K562 (cell line): ENCODE measurements at regions not wholly inside any gene's neighbourhood (a gene's known extent, or its start where the extent isn't known, plus 50 kb on each side); places are given as distances from the start of the nearest gene placed in this dataset.

Experiments
- ATAC-seq: fragments of 200-7000 bp; cut with Tn5 transposase; 3 replicates; pipeline ENCODE4 v1.9.1; 2020; ENCODE audit warnings: moderate library complexity
- BruUV-seq: library from RNA; stranded (reverse); fragments of 400-500 nt; replicated peaks from 2 replicates; lab custom pipeline; 2021; lab: Mats Ljungman, UMichigan
- CTCF ChIA-PET: fragments of 300-600 bp; formaldehyde crosslinking; extraction: SDS; loops from one replicate; lab custom pipeline; 2021; ENCODE audit warnings: low intra/inter-chr PET ratio; lab: Yijun Ruan, JAX
- POLR2A ChIA-PET: fragments of 300-600, 350-650 bp; sonication (Branson Sonifier 250); formaldehyde crosslinking; extraction: SDS; loops from one replicate; lab custom pipeline; 2021; ENCODE audit warnings: antibody characterized with exemption, inconsistent platforms; lab: Yijun Ruan, JAX
- DNase-seq, 4 experiments: peaks; one replicate each; pipeline versions ENCODE4 v3.0.0 to v3.0.0-alpha.2; 2011 to 2018; ENCODE audit warnings: low spot score in 3 of 4, mixed read lengths in 3 of 4; ENCODE audit errors: extremely low read depth in 1 of 4
- FAIRE-seq: peaks from 2 replicates; lab custom pipeline; 2011; peaks lifted over from hg19 to GRCh38; lab: Jason Lieb, UNC
- H2AFZ ChIP-seq: 2 replicates; pipeline ENCODE4 v1.6.0; 2011; ENCODE audit warnings: low read depth, low read length, control low read depth, inconsistent platforms
- H3K27ac ChIP-seq: fragments of 200-600 bp; 3 replicates; pipeline ENCODE4 v1.8.0; 2011; ENCODE audit warnings: low read depth, mild to moderate bottlenecking, control low read depth, inconsistent platforms, low read length, moderate library complexity, mixed read lengths; ENCODE audit errors: extremely low read depth
- H3K27me3 ChIP-seq, 2 experiments: fragments of 300-600 bp in 1 of 2; 2 replicates in 1 of 2; 3 replicates in 1 of 2; pipeline versions ENCODE4 v1.6.0 to v1.8.0; 2011; ENCODE audit warnings: inconsistent platforms in 2 of 2, low read length in 2 of 2, mild to moderate bottlenecking in 1 of 2, mixed read lengths in 1 of 2, moderate library complexity in 1 of 2; ENCODE audit not compliant: control insufficient read depth in 2 of 2, insufficient read depth in 2 of 2
- H3K36me3 ChIP-seq: fragments of 300-600 bp; 3 replicates; pipeline ENCODE4 v1.8.0; 2011; ENCODE audit warnings: mild to moderate bottlenecking, low read length, inconsistent platforms; ENCODE audit not compliant: control insufficient read depth, insufficient read depth
- H3K4me1 ChIP-seq, 2 experiments: fragments of 200-600 bp in 1 of 2; replicated peaks in 1 of 2; 2 replicates in 1 of 2; 3 replicates in 1 of 2; pipeline versions ENCODE4 v1.5.1 to v1.8.0; 2011; ENCODE audit warnings: inconsistent platforms in 2 of 2, low read length in 2 of 2, mild to moderate bottlenecking in 1 of 2, mixed read lengths in 1 of 2, moderate library complexity in 1 of 2; ENCODE audit not compliant: control insufficient read depth in 2 of 2, insufficient read depth in 2 of 2
- H3K4me2 ChIP-seq: 2 replicates; pipeline ENCODE4 v1.6.1; 2011; ENCODE audit warnings: low read length, control low read depth, inconsistent platforms, mixed read lengths; ENCODE audit not compliant: insufficient read depth
- H3K4me3 ChIP-seq: fragments of 200-600 bp; sonication (generic), shearing (Covaris generic); 2 replicates; pipeline ENCODE4 v1.5.1; 2016; ENCODE audit warnings: control low read depth, inconsistent platforms
- H3K79me2 ChIP-seq: fragments of 200-600 bp; 3 replicates; pipeline ENCODE4 v1.8.0; 2011; ENCODE audit warnings: low read length, inconsistent platforms; ENCODE audit not compliant: control insufficient read depth, insufficient read depth
- H3K9ac ChIP-seq, 2 experiments: 2 replicates each; pipeline versions ENCODE4 v1.6.0 to v1.6.1; 2011; ENCODE audit warnings: low read depth in 2 of 2, low read length in 2 of 2, control low read depth in 1 of 2, inconsistent platforms in 1 of 2, mild to moderate bottlenecking in 1 of 2, mixed read lengths in 1 of 2; ENCODE audit not compliant: insufficient read depth in 1 of 2
- H3K9me1 ChIP-seq: one replicate; pipeline ENCODE4 v1.6.0; 2011; ENCODE audit warnings: inconsistent platforms, mild to moderate bottlenecking, low read length, moderate library complexity; ENCODE audit not compliant: control insufficient read depth, insufficient read depth
- H3K9me3 ChIP-seq: replicated peaks from 2 replicates; pipeline ENCODE4 v1.5.1; 2011; ENCODE audit warnings: low read depth, low read length, inconsistent platforms; ENCODE audit not compliant: control insufficient read depth, insufficient read depth
- H4K20me1 ChIP-seq: replicated peaks from 2 replicates; pipeline ENCODE4 v1.6.1; 2011; ENCODE audit warnings: low read length, inconsistent platforms, mixed read lengths; ENCODE audit not compliant: control insufficient read depth, insufficient read depth
- E2F3 ChIP-seq: fragments of 250-450 bp; sonication (Bioruptor Pico); IDR thresholded peaks from 2 replicates; pipeline ENCODE4 v1.4.0; 2020; ENCODE audit warnings: mild to moderate bottlenecking
- FOXP1 ChIP-seq: sonication (generic); formaldehyde crosslinking; IDR thresholded peaks from 2 replicates; pipeline ENCODE4 v1.8.0; 2022; ENCODE audit warnings: mild to moderate bottlenecking, missing genetic modification reagents
- GTF3C2 ChIP-seq: IDR thresholded peaks from 3 replicates; pipeline ENCODE4 v1.6.1; 2011; ENCODE audit warnings: borderline replicate concordance, mild to moderate bottlenecking, moderate library complexity; ENCODE audit not compliant: insufficient read length; ENCODE audit errors: extremely low read depth
- IRF9 ChIP-seq: fragments of 450-650 bp; IDR thresholded peaks from 2 replicates; pipeline ENCODE4 v1.6.1; 2016; ENCODE audit warnings: missing biosample characterization, missing genetic modification characterization
- PCBP1 ChIP-seq: fragments of 200-400 bp; formaldehyde crosslinking; IDR thresholded peaks from 2 replicates; pipeline ENCODE4 v1.6.1; 2018; ENCODE audit warnings: mild to moderate bottlenecking, low read depth, low read length; ENCODE audit not compliant: poor library complexity, severe bottlenecking
- SIN3A ChIP-seq, 2 experiments: fragments of 150-350 bp in 1 of 2; IDR thresholded peaks; 2 replicates each; pipeline ENCODE4 v1.6.1; 2011 to 2016; ENCODE audit warnings: borderline replicate concordance in 2 of 2, low read depth in 2 of 2, low read length in 2 of 2, mild to moderate bottlenecking in 2 of 2, moderate library complexity in 2 of 2; ENCODE audit not compliant: control insufficient read depth in 1 of 2
- ZNF224 ChIP-seq: sonication (generic); formaldehyde crosslinking; IDR thresholded peaks from 2 replicates; pipeline ENCODE4 v1.8.0; 2022; ENCODE audit warnings: mild to moderate bottlenecking, missing genetic modification reagents
- ZNF354B ChIP-seq: fragments of 250-450 bp; sonication (Bioruptor Pico); IDR thresholded peaks from 2 replicates; pipeline ENCODE4 v1.4.0; 2020
- ZNF431 ChIP-seq: sonication (generic); formaldehyde crosslinking; IDR thresholded peaks from 2 replicates; pipeline ENCODE4 v1.8.0; 2022; ENCODE audit warnings: mild to moderate bottlenecking, missing genetic modification reagents
- WGBS: fragments of 100-300 bp; shearing (Covaris generic); methylation state at CpG from one replicate; pipeline ENCODE4 v1.1.6; 2016; ENCODE audit warnings: low coverage, mixed read lengths; ENCODE audit not compliant: insufficient coverage; ENCODE audit errors: missing lambda C conversion rate; 5-methylcytosine and 5-hydroxymethylcytosine counted together
- in situ Hi-C: fragments of 300-500 bp; cut with MboI; formaldehyde crosslinking; loops from 4 replicates; pipeline ENCODE4 v1.15.0; 2018; ENCODE audit warnings: inconsistent platforms, mixed read lengths
- intact Hi-C: fragments of 100-400 bp; cut with micrococcal nuclease; formaldehyde crosslinking; loops from 2 replicates; pipeline ENCODE4 v1.14.2; 2022

- TF ChIP-seq E2F3 (CRISPR knock-in tag), result no peak
- TF ChIP-seq ZNF431, result no peak
- TF ChIP-seq FOXP1 (CRISPR knock-in tag), result no peak
- no peak for TF ChIP-seq SIN3A (IDR thresholded peaks at IDR 0.05; ENCODE audit: borderline replicate concordance in 2 of 2, control insufficient read depth in 1 of 2, low read depth in 2 of 2, low read length in 2 of 2)
Observed at GRCh38 chr11:79592824-79593223, 152.0 kb upstream of the TENM4 start (continued).

GRCh38 chr11:79592406-79592805 is 151.6 kb upstream of the TENM4 start:
- H3K9ac ChIP-seq, result no peak overlapping the region
- H2AFZ ChIP-seq, result no peak overlapping the region
- ChIA-PET POLR2A (no interaction called here), CTCF (no interaction called here)
- ATAC-seq (no peak), DNase-seq (no peak), FAIRE-seq (no peak)
- H4K20me1 ChIP-seq, result no peaks in the 10 kb centered on the region
- H3K79me2 ChIP-seq, result no peaks in the 10 kb centered on the region
- intact Hi-C loops (no loop called here), in situ Hi-C loops (no loop called here)
- H3K4me1 ChIP-seq, result no peaks in the 10 kb centered on the region
- no peaks in the 10 kb centered on the region for H3K9me1 ChIP-seq
- no peaks in the 10 kb centered on the region for H3K27me3 ChIP-seq
- no peak overlapping the region for H3K4me3 ChIP-seq
- no TSS peak for BruUV-seq
- no peak overlapping the region for H3K27ac ChIP-seq
- no peaks in the 10 kb centered on the region for H3K9me3 ChIP-seq
- H3K36me3 ChIP-seq, result no peaks in the 10 kb centered on the region
- no peak overlapping the region for H3K4me2 ChIP-seq
- whole genome bisulfite sequencing, result 0% methylated on average over 4 of the region's 4 CpGs
- TF ChIP-seq GTF3C2, result no peak
- TF ChIP-seq IRF9 (tag), result no peak
- TF ChIP-seq ZNF354B (CRISPR knock-in tag), result no peak
- TF ChIP-seq PCBP1, result no peak
- TF ChIP-seq ZNF224 (CRISPR knock-in tag), result no peak
